Activated naive CD4-positive, alpha-beta T cell (primary cell): ENCODE measurements at regions not wholly inside any gene's neighbourhood (a gene's known extent, or its start where the extent isn't known, plus 50 kb on each side); places are given as distances from the start of the nearest gene placed in this dataset.

Source experiments
- DNase-seq, 4 experiments: peaks; one replicate each; lab custom pipeline; 2025; lab: John Stamatoyannopoulos, UW

- DNase-seq: no peak
Observed at GRCh38 chr18:25724121-25724520, 366.3 kb downstream of the SS18 start.

- DNase-seq: no peak
Observed at GRCh38 chr18:25713103-25713502, 361.1 kb upstream of the ZNF521 start.

GRCh38 chr18:25710981-25711380 lies 359.0 kb upstream of the ZNF521 start:
- no peak for DNase-seq

GRCh38 chr18:25705650-25706049 lies 353.7 kb upstream of the ZNF521 start:
- DNase-seq: no peak

GRCh38 chr18:25704494-25704893 lies 352.5 kb upstream of the ZNF521 start:
- DNase-seq: no peak

- DNase-seq: no peak
Observed at GRCh38 chr18:25704071-25704470, 352.1 kb upstream of the ZNF521 start.

- DNase-seq: no peak
Observed at GRCh38 chr18:25701821-25702220, 349.9 kb upstream of the ZNF521 start.

GRCh38 chr18:25686960-25687500 lies 335.1 kb upstream of the ZNF521 start:
- DNase-seq: no peak

GRCh38 chr18:25685088-25685487 lies 333.1 kb upstream of the ZNF521 start:
- DNase-seq: no peak

GRCh38 chr18:25679491-25679890 lies 327.5 kb upstream of the ZNF521 start:
- DNase-seq: no peak

GRCh38 chr18:25678221-25678620 lies 326.3 kb upstream of the ZNF521 start:
- DNase-seq: no peak

- DNase-seq: no peak
Observed at GRCh38 chr18:25675123-25675850, 323.3 kb upstream of the ZNF521 start.

GRCh38 chr18:25674183-25674582 lies 322.2 kb upstream of the ZNF521 start:
- no peak for DNase-seq

- no peak for DNase-seq
Observed at GRCh38 chr18:25672490-25672889, 320.5 kb upstream of the ZNF521 start.

- no peak for DNase-seq
Observed at GRCh38 chr18:25669741-25670140, 317.8 kb upstream of the ZNF521 start.

- no peak for DNase-seq
Observed at GRCh38 chr18:25662272-25662671, 310.3 kb upstream of the ZNF521 start.

GRCh38 chr18:25661831-25662230 lies 309.9 kb upstream of the ZNF521 start:
- DNase-seq: no peak

GRCh38 chr18:25659541-25659940 lies 307.6 kb upstream of the ZNF521 start:
- no peak for DNase-seq

GRCh38 chr18:25658476-25658875 lies 306.5 kb upstream of the ZNF521 start:
- DNase-seq: no peak

- DNase-seq: no peak
Observed at GRCh38 chr18:25651553-25651952, 299.6 kb upstream of the ZNF521 start.

GRCh38 chr18:25650201-25650941 lies 298.4 kb upstream of the ZNF521 start:
- no peak for DNase-seq

GRCh38 chr18:25648716-25649260 lies 296.8 kb upstream of the ZNF521 start:
- DNase-seq: no peak

- no peak for DNase-seq
Observed at GRCh38 chr18:25647404-25647803, 295.4 kb upstream of the ZNF521 start.
